Liver (tissue), 8 donors: ENCODE measurements at regions not wholly inside any gene's neighbourhood (a gene's known extent, or its start where the extent isn't known, plus 50 kb on each side); places are given as distances from the start of the nearest gene placed in this dataset.

ENCODE experiments used
- DNase-seq: peaks from one replicate; pipeline ENCODE4 v3.0.0-alpha.2; 2017; ENCODE audit warnings: low spot score
- H3K27ac ChIP-seq, 2 donors: one replicate each; pipeline ENCODE4 v1.7.0; 2013; ENCODE audit warnings: inconsistent platforms in 2 of 2, low read length in 2 of 2, control low read depth in 1 of 2, low read depth in 1 of 2, mild to moderate bottlenecking in 1 of 2
- H3K27me3 ChIP-seq, 4 donors: one replicate each; pipeline versions ENCODE4 v1.6.1 to v1.7.0; 2013; ENCODE audit warnings: low read length in 3 of 4, inconsistent platforms in 1 of 4, mild to moderate bottlenecking in 1 of 4, moderate library complexity in 1 of 4; ENCODE audit not compliant: control insufficient read depth in 4 of 4, insufficient read depth in 4 of 4
- H3K36me3 ChIP-seq, 4 donors: one replicate each; pipeline versions ENCODE4 v1.6.1 to v1.7.0; 2013; ENCODE audit warnings: low read length in 3 of 4, mild to moderate bottlenecking in 3 of 4, low read depth in 1 of 4, moderate library complexity in 1 of 4; ENCODE audit not compliant: control insufficient read depth in 4 of 4, insufficient read depth in 3 of 4
- H3K4me1 ChIP-seq, 4 donors: one replicate each; pipeline versions ENCODE4 v1.6.1 to v1.7.0; 2013; ENCODE audit warnings: low read length in 3 of 4, mild to moderate bottlenecking in 3 of 4, moderate library complexity in 1 of 4; ENCODE audit not compliant: control insufficient read depth in 4 of 4, insufficient read depth in 4 of 4
- H3K4me3 ChIP-seq, 3 donors: one replicate each; pipeline versions ENCODE4 v1.6.1 to v1.7.0; 2013; ENCODE audit warnings: low read length in 3 of 3, control low read depth in 1 of 3, low read depth in 1 of 3, mild to moderate bottlenecking in 1 of 3
- H3K9ac ChIP-seq, 2 donors: one replicate each; pipeline ENCODE4 v1.7.0; 2013; ENCODE audit warnings: low read length in 2 of 2, mild to moderate bottlenecking in 2 of 2, moderate library complexity in 2 of 2, control low read depth in 1 of 2, low read depth in 1 of 2
- H3K9me3 ChIP-seq, 4 donors: one replicate each; pipeline versions ENCODE4 v1.6.1 to v1.7.0; 2013; ENCODE audit warnings: low read length in 3 of 4; ENCODE audit not compliant: control insufficient read depth in 4 of 4
- ATF3 ChIP-seq: IDR thresholded peaks from 2 replicates; pipeline ENCODE4 v1.6.1; 2016; ENCODE audit warnings: antibody characterized with exemption
- CTCF ChIP-seq: fragments of 150-350 bp; IDR thresholded peaks from 2 replicates; pipeline ENCODE4 v1.5.1; 2017; ENCODE audit warnings: improper control_type of control experiment, low read depth, low read length; ENCODE audit not compliant: missing input control
- EGR1 ChIP-seq, 2 donors: IDR thresholded peaks; 2 replicates each; pipeline ENCODE4 v1.6.1; 2016 to 2018; ENCODE audit warnings: antibody characterized with exemption in 2 of 2, low read depth in 2 of 2
- FOXA1 ChIP-seq: IDR thresholded peaks from 2 replicates; pipeline ENCODE4 v1.6.1; 2016; ENCODE audit warnings: antibody characterized with exemption
- FOXA2 ChIP-seq: IDR thresholded peaks from 2 replicates; pipeline ENCODE4 v1.6.1; 2016; ENCODE audit warnings: antibody characterized with exemption
- GABPA ChIP-seq, 2 donors: IDR thresholded peaks in 1 of 2; conservative IDR thresholded peaks in 1 of 2; 2 replicates each; pipeline ENCODE4 v1.6.1; 2016; ENCODE audit warnings: antibody characterized with exemption in 2 of 2, mild to moderate bottlenecking in 1 of 2, moderate library complexity in 1 of 2
- HNF4A ChIP-seq, 2 donors: conservative IDR thresholded peaks; 2 replicates each; pipeline ENCODE4 v1.6.1; 2016; ENCODE audit warnings: antibody characterized with exemption in 2 of 2, mild to moderate bottlenecking in 2 of 2
- HNF4G ChIP-seq: IDR thresholded peaks from 2 replicates; pipeline ENCODE4 v1.6.1; 2016; ENCODE audit warnings: antibody characterized with exemption
- JUND ChIP-seq, 2 donors: IDR thresholded peaks; 2 replicates each; pipeline ENCODE4 v1.6.1; 2016; ENCODE audit warnings: antibody characterized with exemption in 2 of 2
- MAX ChIP-seq: IDR thresholded peaks from 2 replicates; pipeline ENCODE4 v1.6.1; 2016; ENCODE audit warnings: antibody characterized with exemption
- NR2F2 ChIP-seq: IDR thresholded peaks from 2 replicates; pipeline ENCODE4 v1.6.1; 2016; ENCODE audit warnings: antibody characterized with exemption
- RAD21 ChIP-seq, 2 donors: IDR thresholded peaks; 2 replicates each; pipeline ENCODE4 v1.6.1; 2016; ENCODE audit warnings: antibody characterized with exemption in 2 of 2, mild to moderate bottlenecking in 2 of 2
- REST ChIP-seq: IDR thresholded peaks from 2 replicates; pipeline ENCODE4 v1.6.1; 2016; ENCODE audit warnings: antibody characterized with exemption, mild to moderate bottlenecking
- RXRA ChIP-seq, 2 donors: IDR thresholded peaks; 2 replicates each; pipeline ENCODE4 v1.6.1; 2017 to 2018; ENCODE audit warnings: antibody characterized with exemption in 2 of 2, mild to moderate bottlenecking in 1 of 2
- SP1 ChIP-seq: IDR thresholded peaks from 2 replicates; pipeline ENCODE4 v1.6.1; 2018; ENCODE audit warnings: antibody characterized with exemption, mild to moderate bottlenecking
- TAF1 ChIP-seq: conservative IDR thresholded peaks from 2 replicates; pipeline ENCODE4 v1.6.1; 2016; ENCODE audit warnings: antibody characterized with exemption, mild to moderate bottlenecking
- YY1 ChIP-seq: IDR thresholded peaks from 2 replicates; pipeline ENCODE4 v1.6.1; 2016; ENCODE audit warnings: antibody characterized with exemption, mild to moderate bottlenecking
- ZBTB33 ChIP-seq: IDR thresholded peaks from 2 replicates; pipeline ENCODE4 v1.6.1; 2016; ENCODE audit warnings: antibody characterized with exemption
- WGBS: extraction: QIAGEN DNeasy Blood & Tissue Kit; methylation state at CpG from one replicate; pipeline ENCODE4 v1.1.7; 2013; 5-methylcytosine and 5-hydroxymethylcytosine counted together
- donor health status: healthy.
- donor health status: healthy.
- donor health status: healthy.
- donor health status: healthy.
- donor health status: healthy.

- WGBS: 90% methylated on average over 3 of the region's 3 CpGs
- H3K4me1 ChIP-seq: no peaks in the 10 kb centered on the region
- no peaks in the 10 kb centered on the region for H3K9me3 ChIP-seq
- TF ChIP-seq JUND (IDR thresholded peaks at IDR 0.05): no peak
- TF ChIP-seq YY1: no peak
- no peak for TF ChIP-seq TAF1
- no peaks in the 10 kb centered on the region for H3K36me3 ChIP-seq
- no peak for DNase-seq
- H3K9ac ChIP-seq: no peak overlapping the region
- H3K4me3 ChIP-seq: no peak overlapping the region
- no peaks in the 10 kb centered on the region for H3K27me3 ChIP-seq
- H3K27ac ChIP-seq: no peak overlapping the region
Measured at GRCh38 chr2:53463806-53464726, 303.5 kb upstream of the CHAC2 start.

GRCh38 chr2:53460937-53461336 lies 306.7 kb upstream of the CHAC2 start:
- Histone ChIP-seq H3K9me3 (no peaks in the 10 kb centered on the region), H3K4me3 (no peak overlapping the region), H3K9ac (no peak overlapping the region), H3K36me3 (no peaks in the 10 kb centered on the region), H3K27me3 (no peaks in the 10 kb centered on the region), H3K27ac (no peak overlapping the region), H3K4me1 (no peaks in the 10 kb centered on the region)
- TF ChIP-seq MAX (no peak), REST (no peak), CTCF (no peak), YY1 (no peak), NR2F2 (no peak), JUND (IDR thresholded peaks at IDR 0.05) (no peak), ZBTB33 (no peak), RXRA (IDR thresholded peaks at IDR 0.05) (no peak), FOXA2 (no peak), ATF3 (no peak), RAD21 (IDR thresholded peaks at IDR 0.05) (no peak), HNF4A (conservative IDR thresholded peaks at IDR 0.05) (no peak), GABPA (IDR thresholded peaks at IDR 0.05 in 1 of 2, conservative IDR thresholded peaks at IDR 0.05 in 1 of 2) (no peak), TAF1 (no peak), EGR1 (IDR thresholded peaks at IDR 0.05; ENCODE audit: low read depth in 2 of 2) (no peak), HNF4G (no peak), SP1 (no peak), FOXA1 (no peak)
- DNase-seq: no peak
- 88% methylated on average over 6 of the region's 6 CpGs for WGBS
